Tibial nerve (tissue), 3 donors: ENCODE measurements at regions not wholly inside any gene's neighbourhood (a gene's known extent, or its start where the extent isn't known, plus 50 kb on each side); places are given as distances from the start of the nearest gene placed in this dataset.

ENCODE experiments used
- CTCF ChIP-seq, 5 experiments: fragments of 200-600 bp in 3 of 5; fragments of 450-650 bp in 2 of 5; sonication (generic) in 3 of 5; IDR thresholded peaks; one replicate each; pipeline ENCODE4 v1.5.1; 2016 to 2019; ENCODE audit warnings: antibody characterized with exemption in 5 of 5, mild to moderate bottlenecking in 3 of 5, moderate library complexity in 2 of 5
- POLR2A ChIP-seq, 2 donors: fragments of 450-650 bp; IDR thresholded peaks; one replicate each; pipeline ENCODE4 v1.6.1; 2017; ENCODE audit warnings: antibody characterized with exemption in 2 of 2, mild to moderate bottlenecking in 2 of 2, moderate library complexity in 2 of 2

GRCh38 chr4:170400361-170400760, 310.6 kb upstream of the AADAT start:
- TF ChIP-seq CTCF (IDR thresholded peaks at IDR 0.05) (no peak), POLR2A (IDR thresholded peaks at IDR 0.05) (no peak)
